IMR-90 (cell line): ENCODE measurements at regions not wholly inside any gene's neighbourhood (a gene's known extent, or its start where the extent isn't known, plus 50 kb on each side); places are given as distances from the start of the nearest gene placed in this dataset.
A peak's percentile ranks its signal among the peaks of the same experiment; 100 is the strongest.

Source experiments
- ATAC-seq: fragments of 200-7000 bp; cut with Tn5 transposase; 2 replicates; pipeline ENCODE4 v1.9.1; 2020; ENCODE audit warnings: low read depth, mild to moderate bottlenecking, moderate library complexity
- BruUV-seq: library from RNA; stranded (reverse); fragments of 400-500 nt; replicated peaks from 2 replicates; lab custom pipeline; 2021; lab: Mats Ljungman, UMichigan
- CTCF ChIA-PET: fragments of 300-600 bp; formaldehyde crosslinking; extraction: SDS; loops from one replicate; lab custom pipeline; 2021; ENCODE audit warnings: antibody characterized with exemption; lab: Yijun Ruan, JAX
- POLR2A ChIA-PET: fragments of 300-600 bp; sonication (Branson Sonifier 250); formaldehyde crosslinking; loops from one replicate; lab custom pipeline; 2022; ENCODE audit warnings: antibody characterized with exemption; ENCODE audit not compliant: unreplicated experiment; lab: Charles Lee
- DNase-seq: peaks from one replicate; pipeline ENCODE4 v3.0.0; 2013
- H2AFZ ChIP-seq: replicated peaks from 2 replicates; pipeline ENCODE3; 2013; ENCODE audit warnings: low read length, mild to moderate bottlenecking; ENCODE audit not compliant: poor library complexity
- H2AK5ac ChIP-seq: 2 replicates; pipeline ENCODE4 v1.6.1; 2013; ENCODE audit warnings: low read depth, low read length, inconsistent platforms
- H2AK9ac ChIP-seq: replicated peaks from 2 replicates; pipeline ENCODE3; 2013; ENCODE audit warnings: mild to moderate bottlenecking, low read depth, low read length, moderate library complexity; ENCODE audit not compliant: poor library complexity
- H2BK120ac ChIP-seq: 2 replicates; pipeline ENCODE4 v1.6.1; 2013; ENCODE audit warnings: low read depth, low read length, inconsistent platforms
- H2BK15ac ChIP-seq: 3 replicates; pipeline ENCODE4 v1.6.1; 2013; ENCODE audit warnings: low read depth, low read length, inconsistent platforms
- H2BK20ac ChIP-seq: 2 replicates; pipeline ENCODE4 v1.6.1; 2013; ENCODE audit warnings: low read depth, mild to moderate bottlenecking, inconsistent platforms, low read length, moderate library complexity
- H2BK5ac ChIP-seq: 2 replicates; pipeline ENCODE4 v1.6.1; 2013; ENCODE audit warnings: mild to moderate bottlenecking, low read depth, low read length, inconsistent platforms; ENCODE audit not compliant: poor library complexity, severe bottlenecking
- H3K14ac ChIP-seq: replicated peaks from 2 replicates; pipeline ENCODE4 v1.6.1; 2013; ENCODE audit warnings: low read depth, low read length, inconsistent platforms
- H3K18ac ChIP-seq: 2 replicates; pipeline ENCODE4 v1.6.1; 2013; ENCODE audit warnings: low read depth, low read length, control low read depth
- H3K23ac ChIP-seq: 2 replicates; pipeline ENCODE4 v1.6.1; 2013; ENCODE audit warnings: low read depth, low read length, inconsistent platforms
- H3K27ac ChIP-seq: 2 replicates; pipeline ENCODE4 v1.5.1; 2013; ENCODE audit warnings: mild to moderate bottlenecking, control low read depth, low read length; ENCODE audit not compliant: insufficient read depth
- H3K27me3 ChIP-seq: 2 replicates; pipeline ENCODE4 v1.6.1; 2013; ENCODE audit warnings: low read length; ENCODE audit not compliant: control insufficient read depth, insufficient read depth
- H3K36me3 ChIP-seq: 2 replicates; pipeline ENCODE4 v1.6.1; 2013; ENCODE audit warnings: low read length, mixed read lengths; ENCODE audit not compliant: control insufficient read depth, insufficient read depth
- H3K4ac ChIP-seq: 2 replicates; pipeline ENCODE4 v1.6.1; 2013; ENCODE audit warnings: low read depth, low read length, inconsistent platforms
- H3K4me1 ChIP-seq: 2 replicates; pipeline ENCODE4 v1.6.1; 2013; ENCODE audit warnings: low read length, mixed read lengths; ENCODE audit not compliant: control insufficient read depth, insufficient read depth
- H3K4me2 ChIP-seq: 2 replicates; pipeline ENCODE4 v1.6.1; 2013; ENCODE audit warnings: low read depth, mild to moderate bottlenecking, control low read depth, low read length, moderate library complexity
- H3K4me3 ChIP-seq: 2 replicates; pipeline ENCODE4 v1.5.1; 2013; ENCODE audit warnings: low read depth, mild to moderate bottlenecking, control low read depth, low read length, moderate library complexity; ENCODE audit not compliant: insufficient read depth
- H3K56ac ChIP-seq: 2 replicates; pipeline ENCODE4 v1.6.1; 2013; ENCODE audit warnings: low read length, inconsistent platforms; ENCODE audit not compliant: insufficient read depth; ENCODE audit errors: extremely low read depth
- H3K79me1 ChIP-seq, 2 experiments: 2 replicates each; pipeline ENCODE4 v1.6.1; 2013; ENCODE audit warnings: low read length in 2 of 2, inconsistent platforms in 1 of 2, low read depth in 1 of 2
- H3K9ac ChIP-seq: 2 replicates; pipeline ENCODE4 v1.6.1; 2013; ENCODE audit warnings: low read depth, low read length, control low read depth
- H3K9me1 ChIP-seq: 2 replicates; pipeline ENCODE4 v1.6.1; 2013; ENCODE audit warnings: low read length, inconsistent platforms; ENCODE audit not compliant: insufficient read depth
- H3K9me3 ChIP-seq: 2 replicates; pipeline ENCODE4 v1.6.1; 2013; ENCODE audit warnings: low read length; ENCODE audit not compliant: control insufficient read depth, insufficient read depth
- H4K20me1 ChIP-seq: 2 replicates; pipeline ENCODE4 v1.6.1; 2013; ENCODE audit warnings: low read length, inconsistent platforms; ENCODE audit not compliant: insufficient read depth
- H4K5ac ChIP-seq: 2 replicates; pipeline ENCODE4 v1.6.1; 2013; ENCODE audit warnings: mild to moderate bottlenecking, low read depth, low read length, control low read depth
- H4K8ac ChIP-seq, 2 experiments: 2 replicates each; pipeline ENCODE4 v1.6.1; 2013; ENCODE audit warnings: low read depth in 2 of 2, low read length in 2 of 2, control low read depth in 1 of 2, inconsistent platforms in 1 of 2
- H4K91ac ChIP-seq: 2 replicates; pipeline ENCODE4 v1.6.1; 2013; ENCODE audit warnings: low read depth, low read length, inconsistent platforms; ENCODE audit not compliant: insufficient read depth
- CEBPB ChIP-seq: IDR thresholded peaks from 2 replicates; pipeline ENCODE4 v1.6.1; 2012; ENCODE audit warnings: low read depth, low read length, improper control_type of control experiment
- CTCF ChIP-seq: conservative IDR thresholded peaks from 2 replicates; pipeline ENCODE4 v1.5.1; 2012; ENCODE audit warnings: mild to moderate bottlenecking, low read depth, low read length, improper control_type of control experiment
- MXI1 ChIP-seq: IDR thresholded peaks from 2 replicates; pipeline ENCODE4 v1.6.1; 2012; ENCODE audit warnings: low read depth, mild to moderate bottlenecking, low read length, moderate library complexity, borderline replicate concordance
- POLR2A ChIP-seq: IDR thresholded peaks from 2 replicates; pipeline ENCODE4 v1.6.1; 2012; ENCODE audit warnings: mild to moderate bottlenecking, low read depth, low read length
- RAD21 ChIP-seq: IDR thresholded peaks from 2 replicates; pipeline ENCODE4 v1.6.1; 2012; ENCODE audit warnings: low read length, improper control_type of control experiment
- SMC3 ChIP-seq: fragments of 150-350 bp; IDR thresholded peaks from 2 replicates; pipeline ENCODE4 v1.6.1; 2016; ENCODE audit warnings: low read depth, mild to moderate bottlenecking, antibody characterized with exemption, low read length, moderate library complexity
- WGBS, 2 experiments: methylation state at CpG; one replicate each; pipeline versions ENCODE4 v1.1.5 to v1.1.7; 2013; ENCODE audit warnings: missing lambda C conversion rate in 2 of 2; ENCODE audit not compliant: insufficient read length in 1 of 2; ENCODE audit errors: extremely low coverage in 2 of 2; 5-methylcytosine and 5-hydroxymethylcytosine counted together
- dilution Hi-C: fragments of 300-500 bp; cut with HindIII; formaldehyde crosslinking; loops from one replicate; pipeline ENCODE4 v1.14.3; 2018; ENCODE audit warnings: low sequenced_read_pairs; ENCODE audit not compliant: unreplicated experiment
- in situ Hi-C: fragments of 300-500 bp; cut with MboI; formaldehyde crosslinking; loops from 3 replicates; pipeline ENCODE4 v1.14.3; 2019; ENCODE audit warnings: low sequenced_read_pairs, inconsistent platforms, mixed read lengths
- intact Hi-C: fragments of 100-400 bp; cut with micrococcal nuclease; formaldehyde crosslinking; loops from 2 replicates; pipeline ENCODE4 v1.10.0; 2022

GRCh38 chr13:107379407-107380155, 811.6 kb upstream of the ARGLU1 start:
- no peak overlapping the region for H3K4me3 ChIP-seq
- H3K23ac ChIP-seq, result peak overlapping the region; percentile 41; the same call in 1 of the 2 replicates
- DNase-seq (no peak), ATAC-seq (no peak)
- no peak overlapping the region for H4K91ac ChIP-seq
- no peaks in the 10 kb centered on the region for H4K20me1 ChIP-seq
- POLR2A ChIA-PET, result no interaction called here
- H3K4me2 ChIP-seq, result no peak overlapping the region
- CTCF ChIA-PET, result no interaction called here
- H3K9me3 ChIP-seq, result no peaks in the 10 kb centered on the region
- TF ChIP-seq RAD21 (no peak), POLR2A (no peak), MXI1 (no peak), CEBPB (no peak), SMC3 (no peak), CTCF (no peak)
- H2BK15ac ChIP-seq, result no peak overlapping the region
- no peak overlapping the region for H2BK5ac ChIP-seq
- no peak overlapping the region for H3K27ac ChIP-seq
- dilution Hi-C loops (no loop called here), in situ Hi-C loops (loop anchor here (10.0 kb wide), 1 partner anchor 275 kb away; no protein-coding TSS in a partner anchor), intact Hi-C loops (no loop called here)
- H4K8ac ChIP-seq, result no peak overlapping the region
- no peak overlapping the region for H2BK20ac ChIP-seq
- H3K9ac ChIP-seq, result no peak overlapping the region
- H2AFZ ChIP-seq, result no peak overlapping the region
- no peak overlapping the region for H2AK9ac ChIP-seq
- BruUV-seq, result no TSS peak
- H3K36me3 ChIP-seq, result no peaks in the 10 kb centered on the region
- H2BK120ac ChIP-seq, result no peak overlapping the region
- peak overlapping the region; percentile 52; the same call in 1 of the 2 replicates for H3K14ac ChIP-seq
- 33% methylated on average over 1 of the region's 7 CpGs; no CpG with 5 or more reads in 1 of the 2 experiments for whole genome bisulfite sequencing, 2 experiments
- no peak overlapping the region for H2AK5ac ChIP-seq
- H3K56ac ChIP-seq, result no peak overlapping the region
- H3K27me3 ChIP-seq, result no peaks in the 10 kb centered on the region
- peaks cover 30% of the 10 kb centered on the region in 2 experiments for H3K79me1 ChIP-seq
- peaks cover 8% of the 10 kb centered on the region for H3K4me1 ChIP-seq
- peaks cover 4% of the 10 kb centered on the region for H3K9me1 ChIP-seq
- no peak overlapping the region for H4K5ac ChIP-seq
- H3K18ac ChIP-seq, result no peak overlapping the region
- peak overlapping the region; percentile 38; the same call in 1 of the 2 replicates for H3K4ac ChIP-seq
